Retinal pigment epithelial cell (primary cell): ENCODE measurements at regions not wholly inside any gene's neighbourhood (a gene's known extent, or its start where the extent isn't known, plus 50 kb on each side); places are given as distances from the start of the nearest gene placed in this dataset.

Source experiments
- DNase-seq: peaks from one replicate; pipeline ENCODE4 v3.0.0-alpha.2; 2010; ENCODE audit warnings: low read depth
- H3K4me3 ChIP-seq: 2 replicates; pipeline ENCODE4 v1.5.1; 2011; ENCODE audit warnings: mild to moderate bottlenecking, low read length, control low read depth, moderate library complexity
- TF ChIP-seq, protein P1 (sequence below): conservative IDR thresholded peaks from 2 replicates; pipeline ENCODE4 v1.5.1; 2011; ENCODE audit warnings: low read depth, low read length, control low read depth, inconsistent platforms

DNA sequence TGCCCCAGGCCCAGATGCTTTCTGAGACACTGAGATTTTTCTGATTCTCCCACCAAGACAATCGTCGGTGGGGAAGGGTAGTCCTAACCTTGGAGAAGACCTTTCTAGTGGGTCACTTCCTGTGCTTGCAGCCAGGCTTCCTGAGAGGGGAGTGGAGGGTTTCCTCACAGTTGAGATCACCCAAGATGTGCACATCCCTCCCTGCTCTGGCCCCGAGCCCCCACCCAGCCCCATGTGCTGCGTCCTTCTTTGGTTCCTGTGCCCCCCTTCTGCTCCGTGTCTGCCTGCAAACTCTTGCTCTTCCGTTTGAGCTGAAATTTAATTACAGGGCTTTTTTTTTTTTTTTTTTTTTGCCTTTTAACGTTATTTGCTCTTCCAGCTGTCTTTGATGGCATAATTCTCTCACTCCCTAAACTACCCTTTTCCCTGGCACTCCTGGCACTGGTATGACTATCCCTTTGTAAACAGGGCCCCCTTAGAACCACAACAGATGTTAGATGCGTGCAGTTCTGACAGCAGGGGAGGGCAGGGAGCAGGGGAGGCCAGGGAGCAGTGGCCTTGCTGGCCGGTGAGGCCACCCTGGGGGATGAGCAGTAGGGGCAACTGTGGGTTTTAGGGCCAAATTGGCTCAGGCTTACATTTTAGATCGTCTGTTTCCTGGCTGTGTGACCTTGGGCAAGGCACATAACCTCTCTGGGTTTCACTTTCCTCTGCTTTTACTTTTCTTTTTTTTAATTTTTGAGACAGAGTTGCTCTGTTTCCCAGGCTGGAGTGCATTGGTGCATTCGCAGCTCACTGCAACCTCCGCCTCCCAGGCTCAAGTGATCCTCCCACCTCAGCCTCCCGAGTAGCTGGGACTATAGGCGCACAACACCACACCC is 144.5 kb downstream of the PHETA1 start:
- DNase-seq, result no peak
- TF ChIP-seq, protein P1, sequence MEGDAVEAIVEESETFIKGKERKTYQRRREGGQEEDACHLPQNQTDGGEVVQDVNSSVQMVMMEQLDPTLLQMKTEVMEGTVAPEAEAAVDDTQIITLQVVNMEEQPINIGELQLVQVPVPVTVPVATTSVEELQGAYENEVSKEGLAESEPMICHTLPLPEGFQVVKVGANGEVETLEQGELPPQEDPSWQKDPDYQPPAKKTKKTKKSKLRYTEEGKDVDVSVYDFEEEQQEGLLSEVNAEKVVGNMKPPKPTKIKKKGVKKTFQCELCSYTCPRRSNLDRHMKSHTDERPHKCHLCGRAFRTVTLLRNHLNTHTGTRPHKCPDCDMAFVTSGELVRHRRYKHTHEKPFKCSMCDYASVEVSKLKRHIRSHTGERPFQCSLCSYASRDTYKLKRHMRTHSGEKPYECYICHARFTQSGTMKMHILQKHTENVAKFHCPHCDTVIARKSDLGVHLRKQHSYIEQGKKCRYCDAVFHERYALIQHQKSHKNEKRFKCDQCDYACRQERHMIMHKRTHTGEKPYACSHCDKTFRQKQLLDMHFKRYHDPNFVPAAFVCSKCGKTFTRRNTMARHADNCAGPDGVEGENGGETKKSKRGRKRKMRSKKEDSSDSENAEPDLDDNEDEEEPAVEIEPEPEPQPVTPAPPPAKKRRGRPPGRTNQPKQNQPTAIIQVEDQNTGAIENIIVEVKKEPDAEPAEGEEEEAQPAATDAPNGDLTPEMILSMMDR, result no peak
- H3K4me3 ChIP-seq, result no peak overlapping the region

DNA sequence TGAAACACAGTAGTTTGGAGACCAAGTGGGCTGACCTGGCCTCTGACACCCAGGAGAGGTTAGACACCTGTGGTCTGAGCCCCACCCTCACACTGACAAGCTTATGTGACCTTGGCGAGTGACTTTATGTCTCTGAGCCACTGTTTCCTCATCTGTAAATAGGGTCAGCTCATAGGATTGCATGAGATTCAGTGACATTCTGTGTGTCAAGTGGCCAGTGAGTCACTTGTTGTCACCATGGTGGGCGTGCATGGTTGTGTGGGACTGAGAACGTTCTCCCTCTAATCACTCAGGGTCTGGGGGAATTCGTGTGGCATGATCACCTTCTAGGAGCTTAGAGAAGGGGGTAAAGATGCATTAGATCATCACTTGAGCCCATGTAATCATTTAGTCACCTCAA is 146.4 kb downstream of the PHETA1 start:
- no peak for DNase-seq
- TF ChIP-seq, protein P1, result no peak
- H3K4me3 ChIP-seq, result no peak overlapping the region

DNA sequence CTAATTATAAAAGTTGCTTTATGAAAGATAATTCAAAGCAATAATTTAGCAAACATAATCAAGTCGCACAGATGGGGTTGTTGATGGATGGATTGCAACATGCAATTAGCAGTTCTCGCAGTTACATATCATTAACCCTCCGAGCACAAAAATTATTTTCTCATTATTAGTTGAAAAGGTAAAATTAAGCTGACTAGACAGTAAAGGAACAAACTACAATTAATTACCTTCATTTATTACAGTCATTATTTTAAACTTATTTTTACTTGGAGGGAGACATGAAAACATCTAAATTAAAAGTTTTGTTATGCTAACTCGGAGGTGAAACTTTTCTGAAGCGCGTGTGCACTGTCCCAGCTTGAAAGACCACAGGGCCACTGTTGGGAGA is 146.9 kb downstream of the PHETA1 start:
- TF ChIP-seq, protein P1, result no peak
- no peak for DNase-seq
- H3K4me3 ChIP-seq, result no peak overlapping the region

DNA sequence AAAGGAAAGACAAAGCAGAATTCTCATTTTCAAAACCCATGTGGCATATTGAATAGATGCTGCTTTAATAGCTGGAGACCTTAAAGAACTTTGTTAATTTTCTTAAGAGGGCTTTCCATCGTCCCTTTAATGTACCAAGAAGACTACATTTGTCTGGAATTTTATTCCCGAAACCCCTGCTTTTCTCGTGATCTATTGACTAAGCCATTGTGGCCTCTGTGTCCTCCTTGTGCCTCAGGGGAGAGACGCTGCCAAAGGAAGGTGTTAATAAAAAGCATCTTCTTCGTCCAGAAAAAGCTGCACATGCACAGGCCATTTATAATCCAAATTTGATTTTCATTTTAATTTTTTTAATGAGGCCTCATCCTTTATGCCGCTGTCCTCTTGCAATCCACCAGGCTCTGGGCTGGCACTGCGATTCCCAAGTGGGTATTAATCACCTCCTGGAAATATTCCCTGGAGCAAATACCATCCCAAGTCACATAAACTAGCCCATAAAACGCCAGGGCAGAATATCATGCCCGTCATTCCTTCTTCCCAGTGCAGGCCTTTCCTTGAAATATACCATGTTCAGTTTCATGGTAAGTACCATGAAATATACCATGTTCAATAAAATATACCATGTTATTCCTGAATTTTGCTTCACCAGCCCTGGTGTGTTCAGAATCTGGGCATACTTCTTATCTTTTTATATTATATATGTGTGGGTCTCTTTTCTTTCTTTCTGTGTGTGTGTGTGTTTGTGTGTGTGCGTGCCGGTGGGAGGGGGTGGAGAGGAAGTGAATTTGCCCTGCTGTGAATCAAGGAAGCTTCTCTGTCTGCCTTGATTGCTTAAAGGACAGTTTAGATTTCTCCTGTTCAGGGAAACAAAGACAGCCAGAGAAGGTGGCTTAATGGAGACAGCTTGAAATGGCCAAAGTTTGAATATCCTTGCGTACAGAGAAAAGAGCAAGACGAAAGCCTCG is 147.6 kb downstream of the PHETA1 start:
- TF ChIP-seq, protein P1, result no peak
- H3K4me3 ChIP-seq, result no peak overlapping the region
- DNase-seq, result no peak

DNA sequence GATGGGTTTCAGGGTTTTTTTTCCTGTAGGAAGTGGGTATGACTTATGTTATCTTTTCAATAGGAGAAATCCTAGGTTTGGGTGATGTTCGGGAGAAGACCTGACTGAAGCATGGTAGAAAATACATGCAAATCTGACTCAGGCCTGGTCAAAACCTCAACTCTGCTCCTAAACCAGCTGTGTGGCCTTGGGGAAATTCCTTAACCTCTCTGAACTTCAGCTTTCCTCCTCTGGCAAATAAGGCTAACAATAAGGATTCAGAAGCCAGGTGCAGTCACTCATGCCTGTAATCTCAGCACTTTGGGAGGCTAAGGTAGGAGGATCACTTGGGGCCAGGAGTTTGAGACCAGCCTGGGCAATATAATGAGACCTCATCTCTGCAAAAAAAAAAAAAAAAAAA is 148.5 kb downstream of the PHETA1 start:
- H3K4me3 ChIP-seq, result no peak overlapping the region
- no peak for DNase-seq
- TF ChIP-seq, protein P1, result no peak

GRCh38 chr12:111219440-111219839 is 149.5 kb downstream of the PHETA1 start:
- TF ChIP-seq, protein P1, result no peak
- no peak for DNase-seq
- H3K4me3 ChIP-seq, result no peak overlapping the region
